Hematopoietic multipotent progenitor cell treated with erythropoietin and hydrocortisone succinate and interleukin-3 and kit ligand, for 15 days (in vitro differentiated cells): ENCODE measurements at regions not wholly inside any gene's neighbourhood (a gene's known extent, or its start where the extent isn't known, plus 50 kb on each side); places are given as distances from the start of the nearest gene placed in this dataset.

Experiments used
- DNase-seq: peaks from one replicate; pipeline ENCODE4 v3.0.0-alpha.2; 2015; ENCODE audit warnings: low spot score

DNA sequence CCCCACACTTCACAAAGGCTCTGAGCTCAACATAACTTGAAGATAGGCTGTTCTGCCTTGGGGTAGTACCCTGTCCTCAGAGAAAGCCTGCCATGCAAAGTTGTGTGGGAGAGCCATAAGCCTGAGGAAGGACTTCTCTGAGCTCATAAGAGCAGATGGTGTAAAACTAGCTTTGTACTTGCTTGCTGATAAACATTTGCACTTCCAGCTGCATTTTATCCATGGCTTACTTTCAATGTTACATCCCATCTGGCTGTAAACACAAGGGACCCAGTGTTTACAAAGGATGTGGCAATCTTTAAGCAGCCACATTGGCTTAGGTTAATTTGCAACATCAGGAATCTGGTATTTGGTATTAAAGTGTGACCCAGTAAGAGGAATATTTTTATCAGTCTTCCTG is 258.1 kb downstream of the IPO8 start:
- no peak for DNase-seq

DNA sequence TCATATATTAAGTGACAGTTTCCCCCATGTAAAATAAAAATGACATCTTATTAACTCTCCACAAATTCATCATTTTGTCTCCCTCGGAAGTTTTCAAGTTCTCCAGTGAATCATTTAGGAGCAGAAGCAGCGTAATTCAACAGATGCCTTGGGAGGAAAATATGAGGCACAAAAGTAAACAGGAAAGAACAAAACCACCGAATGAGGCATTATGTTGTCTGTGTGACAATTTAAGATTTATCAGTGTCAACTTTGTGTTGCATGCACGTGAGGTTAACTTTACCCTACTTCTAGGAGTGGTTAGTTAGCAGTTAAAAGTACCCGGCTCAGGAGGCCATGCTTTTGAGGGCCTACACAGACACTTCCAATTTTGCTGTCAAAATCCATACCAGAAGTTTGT is 258.6 kb downstream of the IPO8 start:
- DNase-seq: no peak

GRCh38 chr12:30428098-30428497 is 267.6 kb downstream of the IPO8 start:
- no peak for DNase-seq

- DNase-seq: no peak
These were observed 268.1 kb downstream of the IPO8 start for GRCh38 chr12:30427555-30427954.

DNA sequence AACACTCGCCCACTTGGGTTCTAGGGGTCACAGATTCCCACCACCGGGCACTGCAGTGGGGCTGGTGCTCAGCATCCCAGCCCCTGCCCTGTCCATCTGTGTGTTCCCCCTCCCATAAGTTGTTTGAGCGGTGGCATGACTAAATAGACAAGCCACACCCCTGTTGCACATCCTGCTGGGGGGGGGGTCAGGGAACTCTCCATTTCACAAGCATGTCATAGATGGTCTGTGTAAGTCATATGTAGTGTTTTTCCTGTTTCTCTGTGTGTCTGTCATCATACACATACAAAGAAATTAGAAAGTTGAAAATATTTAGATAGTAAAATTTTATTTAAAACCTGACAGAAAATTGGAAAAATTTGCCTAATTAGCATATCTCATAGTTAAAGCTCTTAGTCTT is 270.2 kb downstream of the IPO8 start:
- no peak for DNase-seq

- DNase-seq: no peak
These were observed 272.3 kb downstream of the IPO8 start for GRCh38 chr12:30423330-30423729.

GRCh38 chr12:30422844-30423243 is 272.8 kb downstream of the IPO8 start:
- no peak for DNase-seq

DNA sequence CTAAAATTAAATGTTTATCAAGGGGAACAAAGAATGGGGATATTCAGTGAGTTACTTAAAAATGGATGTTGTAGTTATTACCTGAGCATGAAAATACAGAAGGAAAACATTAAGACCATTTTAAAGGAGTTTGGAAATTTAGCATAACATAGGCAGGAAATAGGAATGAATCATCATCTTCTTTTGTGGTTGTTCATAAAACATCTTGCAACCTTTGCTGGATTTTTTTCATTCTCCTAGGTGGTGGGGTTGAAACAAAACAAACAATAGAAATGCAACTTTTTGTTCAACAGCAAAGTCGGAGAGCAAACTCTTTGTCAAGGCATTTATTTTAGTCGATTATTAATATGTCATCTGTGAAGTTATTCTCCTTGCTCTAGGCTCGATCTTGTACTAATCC is 275.1 kb downstream of the IPO8 start:
- no peak for DNase-seq

DNA sequence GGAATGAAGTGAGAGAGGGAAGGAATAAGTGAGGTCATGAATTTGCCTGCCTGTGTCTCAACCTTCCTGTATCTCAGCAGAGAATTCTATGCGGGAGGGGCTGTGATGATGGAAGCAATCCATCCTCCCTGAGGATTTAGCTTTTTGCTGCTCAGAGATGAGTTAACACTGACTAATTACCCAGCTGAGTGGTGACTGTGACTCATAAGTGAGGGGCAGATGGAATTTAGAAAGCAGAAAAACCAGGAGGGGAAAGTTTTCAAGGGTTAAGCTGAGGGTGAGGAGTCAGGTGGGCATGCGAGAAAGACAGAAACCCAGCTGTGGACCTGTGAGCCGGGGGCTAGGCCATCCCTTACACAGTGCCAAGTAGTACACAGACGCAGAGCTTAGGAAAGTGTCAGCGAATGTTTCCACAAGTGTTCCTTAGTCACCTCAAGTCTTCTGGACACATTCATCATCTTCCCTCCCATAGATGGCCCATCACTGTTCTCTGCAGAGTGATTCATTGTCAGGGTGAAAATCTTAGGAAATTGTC is 277.9 kb downstream of the IPO8 start:
- no peak for DNase-seq

- DNase-seq: no peak
These were observed 279.0 kb downstream of the IPO8 start for GRCh38 chr12:30416631-30417030.

- no peak for DNase-seq
These were observed 279.9 kb downstream of the IPO8 start for GRCh38 chr12:30415777-30416176.

DNA sequence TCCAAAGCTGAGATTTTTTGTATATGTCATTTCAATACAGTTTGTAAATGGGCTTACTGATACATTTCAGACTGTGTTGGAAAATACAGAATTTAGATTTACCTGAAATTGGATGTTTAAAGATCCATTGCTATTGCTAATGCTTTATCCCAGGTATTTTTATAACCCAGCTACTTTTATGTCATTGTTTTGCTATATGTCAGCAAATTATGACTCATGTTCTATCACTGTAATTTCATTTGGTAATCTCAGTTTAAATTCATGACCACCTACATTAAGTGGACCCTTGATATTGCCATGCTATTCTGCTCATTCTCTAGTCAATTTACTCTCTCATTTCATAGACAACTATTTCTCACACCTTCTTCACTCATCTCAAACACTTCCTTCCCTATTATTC is 281.2 kb downstream of the IPO8 start:
- DNase-seq: no peak

GRCh38 chr12:30400349-30400748 is 295.3 kb downstream of the IPO8 start:
- no peak for DNase-seq

GRCh38 chr12:30399859-30400258 is 295.8 kb downstream of the IPO8 start:
- DNase-seq: no peak

GRCh38 chr12:30396576-30396975 is 299.1 kb downstream of the IPO8 start:
- DNase-seq: no peak

GRCh38 chr12:30395190-30395589 is 300.5 kb downstream of the IPO8 start:
- no peak for DNase-seq

DNA sequence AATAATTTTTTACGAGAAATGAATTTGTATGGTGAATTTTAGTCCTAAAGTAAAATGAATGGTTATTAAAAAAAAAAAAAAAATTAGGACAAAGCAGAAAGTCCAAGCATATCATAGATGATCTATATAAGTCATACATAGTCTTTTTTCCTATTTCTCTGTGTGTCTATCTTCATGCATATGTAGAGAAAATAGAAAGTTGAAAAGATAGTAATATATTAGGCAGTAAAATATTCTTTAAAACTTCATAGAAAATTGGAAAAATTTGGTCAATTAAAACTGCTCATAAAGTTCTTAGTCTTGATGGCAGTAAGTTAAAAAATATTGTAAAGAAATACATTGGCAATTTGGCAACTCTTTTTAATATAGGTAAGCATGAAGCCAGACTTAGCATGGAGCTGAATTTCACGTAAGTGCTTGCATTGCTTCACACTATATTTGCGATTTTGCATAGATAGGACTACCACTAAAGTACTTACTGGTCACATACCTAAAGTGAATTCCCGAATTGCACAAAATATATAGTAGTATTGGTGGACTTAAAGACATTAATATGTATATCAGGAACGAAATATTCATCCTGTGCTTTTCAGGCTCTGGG is 303.8 kb downstream of the IPO8 start:
- DNase-seq: no peak

DNA sequence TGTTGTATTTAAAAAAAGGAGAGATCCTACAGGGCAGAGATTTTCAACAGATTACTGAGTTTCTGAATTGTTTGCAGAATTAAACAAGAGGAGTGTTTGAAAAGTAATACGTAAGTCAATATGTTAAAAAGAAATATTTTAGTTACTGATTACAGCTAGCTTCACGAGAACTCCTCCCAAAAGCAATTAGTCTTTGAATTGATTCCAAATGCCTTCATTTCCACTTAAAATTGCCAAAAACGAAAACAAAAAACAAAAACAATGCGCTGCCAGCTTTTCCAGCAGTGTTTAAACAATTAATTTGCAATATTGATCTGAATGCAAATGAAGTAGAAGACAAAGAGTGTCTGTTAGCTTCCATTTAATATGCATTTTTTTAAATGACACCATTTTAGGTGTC is 310.0 kb downstream of the IPO8 start:
- no peak for DNase-seq

- no peak for DNase-seq
These were observed 310.7 kb downstream of the IPO8 start for GRCh38 chr12:30384976-30385375.

GRCh38 chr12:30378307-30378706 is 317.4 kb downstream of the IPO8 start:
- no peak for DNase-seq

- DNase-seq: no peak
These were observed 330.8 kb downstream of the IPO8 start for GRCh38 chr12:30364822-30365221.

DNA sequence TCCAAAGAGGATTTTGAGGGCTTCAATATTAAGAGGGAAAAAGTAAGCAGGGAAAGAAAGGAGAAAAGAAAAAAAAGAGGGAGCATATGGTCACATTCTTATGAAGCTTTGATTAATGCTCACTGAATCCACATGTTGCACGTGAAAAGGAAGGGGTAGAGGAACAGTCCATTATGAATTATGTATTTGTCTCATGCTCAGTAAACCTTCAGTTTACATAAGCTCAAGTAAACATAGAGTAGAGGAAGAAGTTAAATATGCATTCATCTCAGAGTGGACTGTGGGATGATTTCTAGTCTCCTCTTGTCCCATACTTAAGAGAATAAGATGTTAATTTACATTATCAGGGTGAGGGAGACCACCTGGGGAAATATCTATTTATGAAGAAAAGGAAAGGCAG is 334.5 kb downstream of the IPO8 start:
- DNase-seq: no peak

- no peak for DNase-seq
These were observed 337.0 kb downstream of the IPO8 start for GRCh38 chr12:30358671-30359070.

DNA sequence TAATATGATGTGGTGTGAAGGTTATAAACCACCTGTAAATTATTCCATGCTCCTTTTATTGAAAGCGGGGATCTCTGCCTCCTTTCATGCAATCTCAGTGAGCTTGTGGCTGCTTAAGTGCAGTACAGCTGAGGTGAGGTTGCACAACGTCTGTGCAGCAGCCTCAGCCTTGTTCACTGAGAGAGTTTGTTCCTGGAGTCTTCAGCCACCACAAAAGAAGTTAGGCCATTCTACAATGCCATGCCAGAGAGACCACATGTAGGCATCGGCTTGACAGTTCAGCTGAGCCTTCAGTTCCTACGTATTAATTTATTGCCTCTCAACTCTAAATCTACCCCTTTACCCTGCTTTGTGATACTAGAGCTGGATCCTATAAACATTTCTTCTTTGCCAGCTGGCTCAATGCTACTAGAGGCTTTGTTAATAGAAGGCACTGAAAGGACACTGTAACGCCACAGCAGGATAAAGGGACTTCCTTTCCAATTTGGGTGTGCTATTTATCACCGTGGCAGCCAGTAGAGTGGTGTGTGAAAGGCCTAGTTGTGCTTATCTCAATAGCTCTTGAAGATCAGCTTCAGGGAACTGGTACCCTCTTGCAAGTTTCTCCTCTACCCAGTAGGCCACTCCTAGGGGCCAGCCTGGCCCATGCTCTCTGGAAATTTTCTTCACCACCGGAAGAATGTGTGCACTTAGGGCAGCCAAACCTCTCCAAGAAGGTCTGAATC is 337.7 kb downstream of the IPO8 start:
- no peak for DNase-seq
